LNCAP (cell line): ENCODE measurements at regions not wholly inside any gene's neighbourhood (a gene's known extent, or its start where the extent isn't known, plus 50 kb on each side); places are given as distances from the start of the nearest gene placed in this dataset.

Experiments used
- TF ChIP-seq, protein P1 (sequence below): fragments of 450-650 bp; IDR thresholded peaks from 2 replicates; pipeline ENCODE4 v1.5.1; 2017; ENCODE audit warnings: mild to moderate bottlenecking

GRCh38 chr6:91464201-91464600 lies 877.3 kb upstream of the MAP3K7 start:
- TF ChIP-seq, protein P1, sequence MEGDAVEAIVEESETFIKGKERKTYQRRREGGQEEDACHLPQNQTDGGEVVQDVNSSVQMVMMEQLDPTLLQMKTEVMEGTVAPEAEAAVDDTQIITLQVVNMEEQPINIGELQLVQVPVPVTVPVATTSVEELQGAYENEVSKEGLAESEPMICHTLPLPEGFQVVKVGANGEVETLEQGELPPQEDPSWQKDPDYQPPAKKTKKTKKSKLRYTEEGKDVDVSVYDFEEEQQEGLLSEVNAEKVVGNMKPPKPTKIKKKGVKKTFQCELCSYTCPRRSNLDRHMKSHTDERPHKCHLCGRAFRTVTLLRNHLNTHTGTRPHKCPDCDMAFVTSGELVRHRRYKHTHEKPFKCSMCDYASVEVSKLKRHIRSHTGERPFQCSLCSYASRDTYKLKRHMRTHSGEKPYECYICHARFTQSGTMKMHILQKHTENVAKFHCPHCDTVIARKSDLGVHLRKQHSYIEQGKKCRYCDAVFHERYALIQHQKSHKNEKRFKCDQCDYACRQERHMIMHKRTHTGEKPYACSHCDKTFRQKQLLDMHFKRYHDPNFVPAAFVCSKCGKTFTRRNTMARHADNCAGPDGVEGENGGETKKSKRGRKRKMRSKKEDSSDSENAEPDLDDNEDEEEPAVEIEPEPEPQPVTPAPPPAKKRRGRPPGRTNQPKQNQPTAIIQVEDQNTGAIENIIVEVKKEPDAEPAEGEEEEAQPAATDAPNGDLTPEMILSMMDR, result no peak

DNA sequence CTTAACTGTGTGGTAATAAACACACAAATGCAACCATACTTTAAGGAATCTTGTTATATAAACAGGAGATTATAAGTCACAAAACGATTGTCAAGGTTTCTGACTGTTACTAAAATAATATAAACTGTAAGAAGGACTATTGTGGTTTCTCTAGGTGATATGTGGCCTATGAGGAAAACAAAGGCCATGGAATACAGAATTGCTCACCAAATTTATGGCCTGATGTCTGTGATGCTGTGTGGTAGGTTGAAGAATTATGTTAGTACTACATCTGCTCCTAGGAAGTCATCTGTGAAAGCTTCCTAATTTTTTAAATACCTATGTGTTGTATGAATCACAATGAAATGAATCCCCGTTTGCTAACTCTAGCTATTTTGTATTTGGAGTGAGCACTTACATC lies 875.4 kb upstream of the MAP3K7 start:
- TF ChIP-seq, protein P1, result no peak

- TF ChIP-seq, protein P1, result no peak
Measured at GRCh38 chr6:91453224-91453878, 866.5 kb upstream of the MAP3K7 start.

- TF ChIP-seq, protein P1, result no peak
Measured at GRCh38 chr6:91449539-91449938, 862.7 kb upstream of the MAP3K7 start.

GRCh38 chr6:91447530-91448254 lies 860.8 kb upstream of the MAP3K7 start:
- TF ChIP-seq, protein P1, result no peak

- TF ChIP-seq, protein P1, result no peak
Measured at GRCh38 chr6:91447081-91447480, 860.2 kb upstream of the MAP3K7 start.

DNA sequence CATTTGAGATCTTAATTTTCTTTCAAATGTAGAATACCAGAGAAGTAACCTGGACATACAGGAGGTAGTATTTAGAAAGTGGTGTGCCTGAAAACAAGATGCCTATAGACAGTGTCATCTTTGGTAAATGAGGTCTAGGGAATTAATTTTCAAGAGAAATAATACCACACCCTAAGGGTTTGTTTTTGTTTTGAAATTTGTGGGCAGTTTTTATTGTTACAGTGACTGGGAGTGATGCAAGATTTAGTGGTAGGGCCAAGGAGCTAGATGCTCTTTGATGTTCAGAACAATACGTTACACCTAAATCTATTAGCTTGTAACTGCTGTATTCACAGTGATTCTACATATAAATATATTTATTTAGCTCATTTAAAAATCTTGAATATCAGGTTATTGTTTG lies 856.5 kb upstream of the MAP3K7 start:
- TF ChIP-seq, protein P1, result no peak
